ENCODE measurements at regions not wholly inside any gene's neighbourhood (a gene's known extent, or its start where the extent isn't known, plus 50 kb on each side); places are given as distances from the start of the nearest gene placed in this dataset.

DNA sequence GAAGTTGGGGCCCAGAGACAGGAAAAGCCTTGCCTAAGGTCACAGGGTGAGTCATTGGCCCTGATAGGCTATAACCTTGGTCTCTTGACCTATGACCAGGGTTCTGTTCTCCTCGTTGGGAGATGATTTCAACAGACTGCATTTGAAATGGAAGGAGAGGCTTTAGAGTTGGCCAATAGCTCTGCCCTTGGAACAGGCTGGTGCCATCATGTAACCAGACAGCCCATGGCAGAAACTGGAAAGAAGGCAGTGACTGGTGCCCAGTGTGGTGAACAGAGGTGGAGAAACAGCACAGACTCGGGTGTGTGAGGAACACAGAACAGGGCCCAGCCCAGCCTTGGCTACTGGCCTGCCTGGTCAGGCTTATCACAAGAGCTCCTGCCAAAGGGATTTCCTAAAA lies 109.8 kb upstream of the SLC25A48 start:
- Histone ChIP-seq H3K9me3 (ENCODE audit: low read depth, low read length) (no peaks in the 10 kb centered on the region), H3K4me2 (ENCODE audit: insufficient read depth, low read length) (no peak overlapping the region), H3K4me1 (ENCODE audit: insufficient read depth, low read length) (no peaks in the 10 kb centered on the region), H3K27me3 (ENCODE audit: insufficient read depth, low read length) (peaks cover 2% of the 10 kb centered on the region), H3K36me3 (ENCODE audit: insufficient read depth, low read length) (no peaks in the 10 kb centered on the region), H2AFZ (ENCODE audit: low read length) (no peak overlapping the region), H3K4me3 (ENCODE audit: insufficient read depth, low read length) (no peak overlapping the region), H4K20me1 (ENCODE audit: insufficient read depth, low read length) (no peaks in the 10 kb centered on the region), H3K79me2 (ENCODE audit: insufficient read depth, low read length) (no peaks in the 10 kb centered on the region), H3K27ac (ENCODE audit: low read depth, low read length) (no peak overlapping the region)
- no peak for DNase-seq (ENCODE audit: insufficient read length, low spot score, missing footprints)
- TF ChIP-seq, protein P1, sequence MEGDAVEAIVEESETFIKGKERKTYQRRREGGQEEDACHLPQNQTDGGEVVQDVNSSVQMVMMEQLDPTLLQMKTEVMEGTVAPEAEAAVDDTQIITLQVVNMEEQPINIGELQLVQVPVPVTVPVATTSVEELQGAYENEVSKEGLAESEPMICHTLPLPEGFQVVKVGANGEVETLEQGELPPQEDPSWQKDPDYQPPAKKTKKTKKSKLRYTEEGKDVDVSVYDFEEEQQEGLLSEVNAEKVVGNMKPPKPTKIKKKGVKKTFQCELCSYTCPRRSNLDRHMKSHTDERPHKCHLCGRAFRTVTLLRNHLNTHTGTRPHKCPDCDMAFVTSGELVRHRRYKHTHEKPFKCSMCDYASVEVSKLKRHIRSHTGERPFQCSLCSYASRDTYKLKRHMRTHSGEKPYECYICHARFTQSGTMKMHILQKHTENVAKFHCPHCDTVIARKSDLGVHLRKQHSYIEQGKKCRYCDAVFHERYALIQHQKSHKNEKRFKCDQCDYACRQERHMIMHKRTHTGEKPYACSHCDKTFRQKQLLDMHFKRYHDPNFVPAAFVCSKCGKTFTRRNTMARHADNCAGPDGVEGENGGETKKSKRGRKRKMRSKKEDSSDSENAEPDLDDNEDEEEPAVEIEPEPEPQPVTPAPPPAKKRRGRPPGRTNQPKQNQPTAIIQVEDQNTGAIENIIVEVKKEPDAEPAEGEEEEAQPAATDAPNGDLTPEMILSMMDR (IDR thresholded peaks at IDR 0.05; ENCODE audit: extremely low read depth, low read depth, low read length) = no peak

DNA sequence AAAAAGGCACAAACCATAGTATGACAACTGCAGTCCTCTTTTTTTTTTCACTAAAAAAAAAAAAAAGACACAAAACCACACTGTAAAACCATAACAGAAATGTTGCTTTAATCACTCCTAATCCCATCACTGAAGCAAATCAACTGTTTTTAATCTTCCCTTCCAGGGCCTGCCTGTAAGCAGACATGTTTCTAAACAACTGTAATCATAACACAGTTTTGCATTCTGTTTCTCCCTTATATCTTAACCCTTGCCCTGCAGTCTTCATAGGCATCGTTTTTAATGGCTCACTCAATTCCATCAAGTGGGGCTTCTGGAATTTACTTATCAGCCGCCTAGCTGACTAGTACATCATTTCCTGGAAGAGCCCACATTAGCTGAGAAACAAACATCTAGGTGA lies 111.0 kb upstream of the SLC25A48 start:
- Histone ChIP-seq H3K27me3 (ENCODE audit: insufficient read depth, low read length) (no peaks in the 10 kb centered on the region), H3K9me3 (ENCODE audit: low read depth, low read length) (no peaks in the 10 kb centered on the region)
- TF ChIP-seq, protein P1 (IDR thresholded peaks at IDR 0.05; ENCODE audit: extremely low read depth, low read depth, low read length) = no peak

DNA sequence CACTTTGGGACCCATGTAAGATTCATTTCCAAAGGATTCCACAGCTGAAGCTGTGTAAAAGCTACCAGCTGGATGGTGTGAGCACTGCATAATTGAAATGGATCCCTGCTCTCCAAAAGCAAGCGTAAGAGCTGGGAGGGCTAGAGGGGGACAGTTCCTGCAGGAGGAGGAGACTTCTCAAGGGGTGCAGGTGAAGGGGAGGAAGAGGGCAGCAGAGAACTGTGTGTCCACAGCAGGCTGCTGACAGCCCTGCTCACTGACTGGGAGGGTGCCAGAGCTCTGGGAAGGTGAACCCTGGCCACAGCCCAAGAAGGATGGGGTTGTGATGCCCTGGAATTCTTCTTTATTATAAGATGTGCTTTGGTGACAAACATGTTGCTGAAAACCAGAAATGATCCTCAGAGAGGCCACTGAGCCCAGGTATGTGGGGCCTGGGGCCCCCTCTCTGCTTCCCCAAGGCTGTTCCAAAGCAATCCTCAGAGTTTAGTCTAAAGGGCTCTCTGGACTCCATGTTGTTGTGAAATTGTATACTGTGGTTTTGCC lies 112.8 kb upstream of the SLC25A48 start:
- Histone ChIP-seq H3K27me3 (ENCODE audit: insufficient read depth, low read length) (peaks cover 8% of the 10 kb centered on the region), H3K9me3 (ENCODE audit: low read depth, low read length) (no peaks in the 10 kb centered on the region), H4K20me1 (ENCODE audit: insufficient read depth, low read length) (no peaks in the 10 kb centered on the region), H2AFZ (ENCODE audit: low read length) (no peak overlapping the region), H3K27ac (ENCODE audit: low read depth, low read length) (no peak overlapping the region), H3K79me2 (ENCODE audit: insufficient read depth, low read length) (no peaks in the 10 kb centered on the region), H3K36me3 (ENCODE audit: insufficient read depth, low read length) (no peaks in the 10 kb centered on the region), H3K4me3 (ENCODE audit: insufficient read depth, low read length) (no peak overlapping the region), H3K4me1 (ENCODE audit: insufficient read depth, low read length) (peaks cover 4% of the 10 kb centered on the region), H3K4me2 (ENCODE audit: insufficient read depth, low read length) (no peak overlapping the region)
- no peak for DNase-seq (ENCODE audit: insufficient read length, low spot score, missing footprints)
- TF ChIP-seq, protein P1 (IDR thresholded peaks at IDR 0.05; ENCODE audit: extremely low read depth, low read depth, low read length) = no peak

More for the DNA sequence above, 111.0 kb upstream of the SLC25A48 start:
- H3K4me3 ChIP-seq (ENCODE audit: insufficient read depth, low read length) = no peak overlapping the region
- no peak for DNase-seq (ENCODE audit: insufficient read length, low spot score, missing footprints)
- H3K36me3 ChIP-seq (ENCODE audit: insufficient read depth, low read length) = no peaks in the 10 kb centered on the region
- no peaks in the 10 kb centered on the region for H3K79me2 ChIP-seq (ENCODE audit: insufficient read depth, low read length)
- no peak overlapping the region for H3K4me2 ChIP-seq (ENCODE audit: insufficient read depth, low read length)
- no peaks in the 10 kb centered on the region for H3K4me1 ChIP-seq (ENCODE audit: insufficient read depth, low read length)
- no peak overlapping the region for H2AFZ ChIP-seq (ENCODE audit: low read length)
- H4K20me1 ChIP-seq (ENCODE audit: insufficient read depth, low read length) = no peaks in the 10 kb centered on the region
- no peak overlapping the region for H3K27ac ChIP-seq (ENCODE audit: low read depth, low read length)

DNA sequence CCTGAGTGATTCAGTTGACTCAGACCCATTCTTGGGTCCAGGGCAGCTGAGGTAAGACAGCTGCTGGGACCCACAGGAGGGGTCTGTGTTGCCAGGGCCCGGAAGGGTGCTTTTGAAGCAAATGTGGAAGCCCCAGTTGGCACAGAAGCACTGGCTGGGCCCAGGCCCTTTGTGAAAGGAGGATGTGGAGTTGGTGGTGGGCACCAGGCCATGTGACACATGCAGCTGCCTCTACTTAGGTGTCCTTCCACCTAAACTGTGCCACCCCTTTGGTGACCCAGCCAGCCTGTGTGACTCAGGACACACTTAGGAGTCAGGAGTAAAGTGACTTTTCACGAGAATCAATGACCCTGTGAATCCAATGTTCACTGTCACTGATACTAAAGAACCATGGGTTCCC lies 114.3 kb upstream of the SLC25A48 start:
- H3K79me2 ChIP-seq (ENCODE audit: insufficient read depth, low read length) = no peaks in the 10 kb centered on the region
- H3K4me1 ChIP-seq (ENCODE audit: insufficient read depth, low read length) = peaks cover 4% of the 10 kb centered on the region
- H3K27ac ChIP-seq (ENCODE audit: low read depth, low read length) = no peak overlapping the region
- H3K4me3 ChIP-seq (ENCODE audit: insufficient read depth, low read length) = no peak overlapping the region
- no peaks in the 10 kb centered on the region for H3K36me3 ChIP-seq (ENCODE audit: insufficient read depth, low read length)
- no peaks in the 10 kb centered on the region for H4K20me1 ChIP-seq (ENCODE audit: insufficient read depth, low read length)
- H3K9me3 ChIP-seq (ENCODE audit: low read depth, low read length) = no peaks in the 10 kb centered on the region
- TF ChIP-seq, protein P1 (IDR thresholded peaks at IDR 0.05; ENCODE audit: extremely low read depth, low read depth, low read length) = no peak
- no peak overlapping the region for H2AFZ ChIP-seq (ENCODE audit: low read length)
- H3K27me3 ChIP-seq (ENCODE audit: insufficient read depth, low read length) = peaks cover 19% of the 10 kb centered on the region
- DNase-seq (ENCODE audit: insufficient read length, low spot score, missing footprints) = no peak
- no peak overlapping the region for H3K4me2 ChIP-seq (ENCODE audit: insufficient read depth, low read length)
